ENCODE measurements at regions not wholly inside any gene's neighbourhood (a gene's known extent, or its start where the extent isn't known, plus 50 kb on each side); places are given as distances from the start of the nearest gene placed in this dataset.

DNA sequence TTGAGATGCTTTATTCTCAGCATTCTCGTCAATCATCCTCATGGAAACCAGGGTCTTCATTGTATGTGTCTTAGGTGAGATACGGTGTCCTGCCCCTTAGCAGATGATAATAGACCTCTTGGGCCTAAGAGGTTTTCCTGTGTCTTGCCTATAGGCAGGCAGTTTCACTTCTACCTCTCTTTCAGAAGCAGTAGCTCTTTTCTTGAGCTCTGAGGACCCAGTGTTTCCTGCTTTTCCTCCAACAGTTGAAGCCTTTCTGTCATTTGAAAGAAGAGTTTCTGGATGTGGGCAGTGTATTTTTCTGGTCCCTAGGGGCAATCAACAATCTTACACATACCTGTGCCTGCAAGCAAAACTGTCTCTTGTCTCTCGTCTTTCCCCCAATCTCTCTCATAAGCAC is 1550.3 kb upstream of the LRRTM3 start:
- Histone ChIP-seq H3K27me3 (replicated peaks) (no peaks in the 10 kb centered on the region), H3K4me3 (ENCODE audit: low read depth, low read length) (no peak overlapping the region), H3K27ac (no peak overlapping the region), H3K36me3 (replicated peaks) (no peaks in the 10 kb centered on the region)
- no peak for DNase-seq
- TF ChIP-seq, protein P1, sequence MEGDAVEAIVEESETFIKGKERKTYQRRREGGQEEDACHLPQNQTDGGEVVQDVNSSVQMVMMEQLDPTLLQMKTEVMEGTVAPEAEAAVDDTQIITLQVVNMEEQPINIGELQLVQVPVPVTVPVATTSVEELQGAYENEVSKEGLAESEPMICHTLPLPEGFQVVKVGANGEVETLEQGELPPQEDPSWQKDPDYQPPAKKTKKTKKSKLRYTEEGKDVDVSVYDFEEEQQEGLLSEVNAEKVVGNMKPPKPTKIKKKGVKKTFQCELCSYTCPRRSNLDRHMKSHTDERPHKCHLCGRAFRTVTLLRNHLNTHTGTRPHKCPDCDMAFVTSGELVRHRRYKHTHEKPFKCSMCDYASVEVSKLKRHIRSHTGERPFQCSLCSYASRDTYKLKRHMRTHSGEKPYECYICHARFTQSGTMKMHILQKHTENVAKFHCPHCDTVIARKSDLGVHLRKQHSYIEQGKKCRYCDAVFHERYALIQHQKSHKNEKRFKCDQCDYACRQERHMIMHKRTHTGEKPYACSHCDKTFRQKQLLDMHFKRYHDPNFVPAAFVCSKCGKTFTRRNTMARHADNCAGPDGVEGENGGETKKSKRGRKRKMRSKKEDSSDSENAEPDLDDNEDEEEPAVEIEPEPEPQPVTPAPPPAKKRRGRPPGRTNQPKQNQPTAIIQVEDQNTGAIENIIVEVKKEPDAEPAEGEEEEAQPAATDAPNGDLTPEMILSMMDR (IDR thresholded peaks at IDR 0.05; ENCODE audit: low read depth, low read length, missing control alignments) = no peak
- in situ Hi-C loops (cut with HindIII; ENCODE audit: low pct_ligation_motif_present, low sequenced_read_pairs) = no loop called here

DNA sequence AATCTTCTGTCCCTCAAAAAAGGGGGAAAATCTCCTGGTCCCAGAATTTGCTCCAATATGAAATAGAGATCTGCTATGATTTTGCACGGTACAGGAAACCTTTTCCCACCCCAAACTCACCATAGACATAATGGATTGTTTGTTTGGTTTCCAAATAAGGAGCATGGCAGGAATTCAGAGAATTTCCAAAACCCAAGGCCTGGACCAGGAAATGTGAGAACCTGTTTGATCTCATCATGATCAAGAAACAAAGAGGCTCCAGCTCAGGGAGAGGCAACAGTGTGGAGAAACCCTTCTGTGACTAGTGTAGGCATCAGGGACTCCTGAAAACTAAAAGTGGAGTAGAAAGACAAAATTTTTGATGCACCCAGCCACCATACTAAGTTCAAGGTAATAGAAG is 1548.1 kb upstream of the LRRTM3 start:
- Histone ChIP-seq H3K36me3 (replicated peaks) (no peaks in the 10 kb centered on the region), H3K27ac (no peak overlapping the region), H3K4me3 (ENCODE audit: low read depth, low read length) (no peak overlapping the region), H3K27me3 (replicated peaks) (no peaks in the 10 kb centered on the region)
- TF ChIP-seq, protein P1 (IDR thresholded peaks at IDR 0.05; ENCODE audit: low read depth, low read length, missing control alignments) = no peak
- no peak for DNase-seq
- in situ Hi-C loops (cut with HindIII; ENCODE audit: low pct_ligation_motif_present, low sequenced_read_pairs) = no loop called here

DNA sequence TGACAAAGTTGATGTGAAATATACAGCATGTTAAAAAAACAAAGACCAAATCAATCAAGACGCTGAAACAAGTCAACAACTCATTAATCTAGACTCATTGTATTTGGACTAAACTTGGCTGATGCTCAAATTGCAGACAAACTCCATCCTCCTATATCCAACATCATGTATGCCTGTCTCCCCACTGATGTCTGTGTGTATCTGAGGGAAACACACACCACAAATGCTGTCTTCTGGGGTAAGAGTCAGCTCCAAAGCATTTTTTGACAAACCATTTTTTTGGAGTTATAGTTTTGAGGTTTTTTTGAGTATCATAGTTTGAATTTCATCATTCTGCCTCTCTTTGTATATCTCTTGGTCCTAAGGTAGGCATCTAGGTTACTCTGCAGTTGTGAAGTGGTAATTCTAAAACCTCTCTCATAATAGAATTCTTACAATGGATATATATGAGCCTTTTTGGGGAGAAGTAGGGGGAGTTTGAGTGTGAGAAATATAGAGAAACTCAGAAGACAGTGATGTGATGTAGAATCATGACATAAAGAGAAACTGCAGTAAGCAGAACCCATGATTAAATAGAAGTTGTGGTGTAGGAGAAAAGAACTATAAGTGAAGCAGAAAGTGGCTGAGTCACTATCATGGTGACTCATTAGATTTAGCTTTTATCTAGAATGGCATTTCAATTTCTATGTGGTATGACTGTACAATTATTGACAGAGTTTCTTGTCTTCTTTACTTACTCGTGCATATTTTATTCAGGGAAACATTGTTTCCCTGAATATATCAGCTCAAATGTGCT is 1531.1 kb upstream of the LRRTM3 start:
- in situ Hi-C loops (cut with HindIII; ENCODE audit: low pct_ligation_motif_present, low sequenced_read_pairs) = no loop called here
- Histone ChIP-seq H3K36me3 (replicated peaks) (no peaks in the 10 kb centered on the region), H3K27me3 (replicated peaks) (no peaks in the 10 kb centered on the region), H3K4me3 (ENCODE audit: low read depth, low read length) (no peak overlapping the region), H3K27ac (peak overlapping the region; percentile 68)
- DNase-seq = peak; percentile 53
- TF ChIP-seq, protein P1 (IDR thresholded peaks at IDR 0.05; ENCODE audit: low read depth, low read length, missing control alignments) = no peak

DNA sequence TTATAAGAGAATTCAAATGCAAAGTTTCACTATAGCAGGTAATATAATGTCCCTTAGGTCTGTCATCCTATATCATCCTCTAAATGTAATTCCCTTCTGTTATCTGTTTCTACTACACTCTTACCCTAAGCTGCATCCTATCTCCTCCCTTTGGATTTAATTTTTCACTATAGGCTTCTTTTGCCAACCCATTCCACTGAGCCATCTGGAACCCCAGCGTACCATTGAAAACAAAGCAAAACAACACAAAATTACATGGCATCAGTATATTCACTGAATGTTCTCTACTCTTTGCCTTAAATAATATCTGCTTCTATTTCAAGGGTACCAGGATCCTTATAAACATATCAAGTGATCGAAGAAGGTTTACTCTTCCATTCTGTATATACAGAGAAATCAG is 1530.2 kb upstream of the LRRTM3 start:
- H3K36me3 ChIP-seq (replicated peaks) = no peaks in the 10 kb centered on the region
- TF ChIP-seq, protein P1 (IDR thresholded peaks at IDR 0.05; ENCODE audit: low read depth, low read length, missing control alignments) = no peak
- H3K4me3 ChIP-seq (ENCODE audit: low read depth, low read length) = no peak overlapping the region
- H3K27me3 ChIP-seq (replicated peaks) = no peaks in the 10 kb centered on the region
- H3K27ac ChIP-seq = no peak overlapping the region
- DNase-seq = no peak
- in situ Hi-C loops (cut with HindIII; ENCODE audit: low pct_ligation_motif_present, low sequenced_read_pairs) = no loop called here

DNA sequence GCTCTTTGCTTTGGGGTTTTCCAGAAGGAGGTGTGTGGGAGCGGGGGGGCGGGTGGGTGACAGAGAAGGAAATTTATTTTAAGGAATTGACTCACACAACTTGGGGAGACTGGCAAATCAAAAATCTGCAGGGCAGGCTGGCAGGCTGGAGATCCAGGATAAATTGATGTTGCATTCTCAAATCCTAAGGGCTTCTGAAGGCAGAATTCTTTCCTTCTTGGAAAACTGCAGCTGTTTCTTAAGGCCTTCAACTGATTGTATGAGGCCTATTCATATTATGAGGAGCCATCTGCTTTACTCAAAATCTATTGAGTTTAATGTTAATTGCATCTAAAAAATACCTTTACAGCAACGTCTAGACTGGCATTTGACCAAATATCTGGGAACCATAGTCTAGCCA is 1528.8 kb upstream of the LRRTM3 start:
- TF ChIP-seq, protein P1 (IDR thresholded peaks at IDR 0.05; ENCODE audit: low read depth, low read length, missing control alignments) = no peak
- Histone ChIP-seq H3K27ac (no peak overlapping the region), H3K36me3 (replicated peaks) (no peaks in the 10 kb centered on the region), H3K27me3 (replicated peaks) (no peaks in the 10 kb centered on the region), H3K4me3 (ENCODE audit: low read depth, low read length) (no peak overlapping the region)
- in situ Hi-C loops (cut with HindIII; ENCODE audit: low pct_ligation_motif_present, low sequenced_read_pairs) = no loop called here
- no peak for DNase-seq

DNA sequence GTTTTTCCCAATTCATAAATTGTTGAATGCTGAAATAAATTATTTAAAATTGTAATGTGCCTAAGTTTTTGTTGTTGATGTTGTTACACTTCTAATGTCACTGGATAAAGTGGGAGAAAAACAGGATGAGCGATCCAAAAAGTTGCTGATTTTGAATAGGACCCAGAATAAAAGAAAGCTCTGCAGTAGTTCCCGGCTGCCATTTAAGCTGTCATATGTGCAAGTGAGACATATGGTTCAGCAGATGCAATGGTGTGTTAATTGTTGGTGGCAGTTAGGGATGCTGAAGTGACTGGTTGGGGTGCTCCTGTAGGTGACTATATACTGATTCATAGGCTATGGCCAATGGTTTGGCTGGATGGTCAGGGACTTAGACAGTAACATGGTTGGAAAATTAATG is 1517.4 kb upstream of the LRRTM3 start:
- no peaks in the 10 kb centered on the region for H3K36me3 ChIP-seq (replicated peaks)
- in situ Hi-C loops (cut with HindIII; ENCODE audit: low pct_ligation_motif_present, low sequenced_read_pairs) = no loop called here
- no peak overlapping the region for H3K27ac ChIP-seq
- TF ChIP-seq, protein P1 (IDR thresholded peaks at IDR 0.05; ENCODE audit: low read depth, low read length, missing control alignments) = no peak
- no peaks in the 10 kb centered on the region for H3K27me3 ChIP-seq (replicated peaks)
- H3K4me3 ChIP-seq (ENCODE audit: low read depth, low read length) = no peak overlapping the region
- no peak for DNase-seq
